AG04449 (cell line): ENCODE measurements at regions not wholly inside any gene's neighbourhood (a gene's known extent, or its start where the extent isn't known, plus 50 kb on each side); places are given as distances from the start of the nearest gene placed in this dataset.

ENCODE experiments used
- CTCF ChIA-PET: fragments of 350-600 bp; formaldehyde crosslinking; extraction: SDS; loops from one replicate; lab custom pipeline; 2021; ENCODE audit warnings: antibody characterized with exemption; lab: Yijun Ruan, JAX
- POLR2A ChIA-PET: fragments of 400-600, 350-600 bp; formaldehyde crosslinking; extraction: SDS; loops from one replicate; lab custom pipeline; 2020; ENCODE audit warnings: antibody characterized with exemption, inconsistent platforms; lab: Yijun Ruan, JAX
- DNase-seq: peaks from one replicate; pipeline ENCODE4 v3.0.0-alpha.2; 2010; ENCODE audit warnings: low read depth, low spot score
- H3K4me3 ChIP-seq: 2 replicates; pipeline ENCODE4 v1.5.1; 2011; ENCODE audit warnings: low read depth, mild to moderate bottlenecking, control low read depth, low read length
- CTCF ChIP-seq: IDR thresholded peaks from one replicate; pipeline ENCODE4 v1.5.1; 2011; ENCODE audit warnings: mild to moderate bottlenecking, moderate library complexity, low read length, control low read depth, inconsistent platforms; ENCODE audit not compliant: insufficient read depth; ENCODE audit errors: missing control alignments

GRCh38 chr12:88298014-88298682, 156.0 kb downstream of the TMTC3 start:
- H3K4me3 ChIP-seq, result no peak overlapping the region
- CTCF ChIA-PET, result interaction anchor here (0.6 to 0.9 kb wide), 2 partner anchors 8 to 1232 kb away, joined by 3 read pairs; no protein-coding TSS in a partner anchor
- no peak for TF ChIP-seq CTCF
- no peak for DNase-seq
- POLR2A ChIA-PET, result interaction anchor here (0.6 kb wide), 1 partner anchor 53 kb away, joined by 4 read pairs; no protein-coding TSS in a partner anchor

GRCh38 chr12:88298761-88299242, 156.7 kb downstream of the TMTC3 start:
- ChIA-PET CTCF (interaction anchor here (0.9 to 1.1 kb wide), 3 partner anchors 8 to 695 kb away, joined by 3 read pairs; no protein-coding TSS in a partner anchor), POLR2A (interaction anchor here (0.9 to 1.4 kb wide), 5 partner anchors 10 to 708 kb away, joined by 3 to 13 read pairs (median 7); no protein-coding TSS in a partner anchor)
- DNase-seq, result peak; percentile 52
- H3K4me3 ChIP-seq, result no peak overlapping the region
- TF ChIP-seq CTCF, result no peak

GRCh38 chr12:88299567-88300101, 157.5 kb downstream of the TMTC3 start:
- ChIA-PET POLR2A (interaction anchor here (0.9 to 1.4 kb wide), 6 partner anchors 9 to 707 kb away, joined by 3 to 13 read pairs (median 6); no protein-coding TSS in a partner anchor), CTCF (interaction anchor here (0.7 to 1.1 kb wide), 3 partner anchors 46 to 694 kb away, joined by 3 read pairs; no protein-coding TSS in a partner anchor)
- no peak overlapping the region for H3K4me3 ChIP-seq
- no peak for TF ChIP-seq CTCF
- DNase-seq, result peak; percentile 99

GRCh38 chr12:88300931-88301330, 158.8 kb downstream of the TMTC3 start:
- ChIA-PET POLR2A (interaction anchor here (0.8 kb wide), 1 partner anchor 25 kb away, joined by 5 read pairs; no protein-coding TSS in a partner anchor), CTCF (interaction anchor here (0.6 kb wide), 1 partner anchor 348 kb away, joined by 3 read pairs; no protein-coding TSS in a partner anchor)
- DNase-seq, result no peak
- no peak for TF ChIP-seq CTCF
- no peak overlapping the region for H3K4me3 ChIP-seq

- CTCF ChIA-PET, result no interaction called here
- TF ChIP-seq CTCF, result no peak
- H3K4me3 ChIP-seq, result no peak overlapping the region
- DNase-seq, result no peak
- POLR2A ChIA-PET, result no interaction called here
Measured at GRCh38 chr12:88303335-88303734, 161.2 kb downstream of the TMTC3 start.
